HG02571 (cell line): ENCODE measurements at regions not wholly inside any gene's neighbourhood (a gene's known extent, or its start where the extent isn't known, plus 50 kb on each side); places are given as distances from the start of the nearest gene placed in this dataset.

Experiments
- ATAC-seq: cut with Tn5 transposase; IDR thresholded peaks from one replicate; pipeline ENCODE4 v1.9.1; 2021; ENCODE audit warnings: mild to moderate bottlenecking, moderate library complexity; ENCODE audit not compliant: unreplicated experiment

- ATAC-seq, result no peak
Observed at GRCh38 chr12:115763376-115763775, 514.1 kb downstream of the MED13L start.

- no peak for ATAC-seq
Observed at GRCh38 chr12:115762936-115763335, 514.6 kb downstream of the MED13L start.

DNA sequence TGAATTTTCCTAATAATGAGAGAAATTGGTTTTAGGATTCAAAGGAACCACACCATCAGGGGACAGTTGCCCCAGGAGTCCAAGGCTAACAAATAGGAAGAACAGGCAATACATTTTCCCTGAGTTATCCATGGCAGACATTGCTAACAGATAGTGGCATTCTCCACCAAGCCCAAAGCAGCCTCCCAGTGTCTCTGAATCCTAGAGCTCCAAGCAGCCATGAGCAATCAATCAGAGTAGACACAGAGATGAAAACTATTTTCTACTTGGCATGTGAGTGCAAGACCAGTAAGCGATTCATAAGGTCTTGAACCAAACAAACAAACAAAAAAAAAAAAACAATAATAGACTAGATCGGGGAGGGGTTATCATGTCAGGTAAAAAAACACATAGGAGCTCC, 515.7 kb downstream of the MED13L start:
- no peak for ATAC-seq

GRCh38 chr12:115760231-115760630, 517.3 kb downstream of the MED13L start:
- ATAC-seq, result no peak

- ATAC-seq, result no peak
Observed at GRCh38 chr12:115758877-115759620, 518.4 kb downstream of the MED13L start.

GRCh38 chr12:115758183-115758582, 519.3 kb downstream of the MED13L start:
- no peak for ATAC-seq

- no peak for ATAC-seq
Observed at GRCh38 chr12:115756804-115757203, 520.7 kb downstream of the MED13L start.

GRCh38 chr12:115756271-115756670, 521.2 kb downstream of the MED13L start:
- ATAC-seq, result no peak

DNA sequence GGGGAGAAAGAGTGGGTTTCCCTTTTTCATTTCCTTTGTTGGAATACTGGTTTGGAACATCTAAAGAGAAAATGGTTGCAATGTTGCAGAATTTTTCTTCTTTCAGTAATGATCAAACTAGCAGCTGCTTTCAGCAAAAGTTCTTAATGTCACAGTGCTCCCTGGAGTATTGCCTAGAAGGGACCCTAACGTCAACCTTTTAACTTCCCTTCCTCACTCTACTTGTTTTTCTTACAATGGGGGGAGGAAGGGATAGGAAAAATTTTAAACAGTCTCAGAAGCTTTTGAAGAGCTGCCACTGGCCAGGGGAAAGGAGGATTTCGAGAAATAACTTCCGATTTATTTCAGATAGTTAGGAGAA, 521.8 kb downstream of the MED13L start:
- no peak for ATAC-seq

GRCh38 chr12:115755061-115755724, 522.3 kb downstream of the MED13L start:
- no peak for ATAC-seq

DNA sequence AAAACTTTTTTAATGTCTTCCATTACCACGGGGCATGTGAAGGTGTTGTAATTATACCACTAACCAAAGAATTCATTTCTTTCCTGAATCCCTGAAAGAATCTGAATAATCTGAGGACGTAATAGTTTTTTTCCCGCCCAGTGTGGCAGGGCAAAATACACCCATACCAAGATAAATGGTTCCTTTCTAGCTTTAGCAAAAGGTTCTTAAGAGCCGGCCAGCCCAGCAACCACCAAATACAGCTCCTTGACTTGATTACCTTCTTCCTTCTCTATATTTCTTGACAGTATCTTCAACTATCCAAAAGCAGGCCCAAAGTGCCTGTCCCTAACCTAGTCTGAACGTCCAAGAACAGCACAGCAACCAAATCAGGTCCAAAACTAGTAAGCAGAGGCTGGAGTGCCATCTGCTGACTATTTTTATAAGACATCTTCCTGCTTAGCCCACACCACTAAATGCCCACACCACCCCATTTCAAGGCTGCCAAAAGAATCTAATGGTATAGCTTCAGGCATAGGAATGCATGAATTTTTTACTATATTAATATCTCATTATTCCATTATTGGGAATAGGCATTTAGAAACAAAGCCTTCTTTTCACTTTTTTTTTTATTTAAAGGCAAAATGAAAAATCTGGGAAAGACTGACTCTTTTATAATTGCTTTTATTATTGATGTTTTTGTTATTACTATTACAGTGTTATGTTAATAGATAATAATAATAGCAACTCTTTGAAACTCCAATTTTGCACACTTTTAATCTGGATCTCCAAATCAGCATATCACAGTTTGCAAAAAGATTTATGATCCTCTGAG, 524.4 kb downstream of the MED13L start:
- ATAC-seq, result no peak

DNA sequence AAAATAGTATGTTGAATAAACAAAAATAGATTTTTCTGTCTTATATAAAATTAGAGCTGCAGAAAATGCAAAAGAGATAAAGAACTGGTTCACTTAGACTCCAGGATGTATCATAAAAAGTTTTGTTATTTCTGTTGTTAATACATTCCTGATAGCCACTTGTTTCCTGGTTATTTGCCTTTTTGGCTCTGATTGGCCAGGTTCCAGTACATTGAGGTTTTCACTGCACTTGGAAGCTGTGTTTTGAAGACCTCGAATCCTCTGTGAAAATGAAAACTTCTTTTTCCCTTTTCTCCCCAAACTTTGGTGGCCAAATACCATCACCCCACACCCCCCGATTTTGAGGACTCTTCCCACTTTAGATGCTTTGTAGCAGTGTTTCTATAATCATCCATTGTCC, 525.3 kb downstream of the MED13L start:
- ATAC-seq, result no peak

DNA sequence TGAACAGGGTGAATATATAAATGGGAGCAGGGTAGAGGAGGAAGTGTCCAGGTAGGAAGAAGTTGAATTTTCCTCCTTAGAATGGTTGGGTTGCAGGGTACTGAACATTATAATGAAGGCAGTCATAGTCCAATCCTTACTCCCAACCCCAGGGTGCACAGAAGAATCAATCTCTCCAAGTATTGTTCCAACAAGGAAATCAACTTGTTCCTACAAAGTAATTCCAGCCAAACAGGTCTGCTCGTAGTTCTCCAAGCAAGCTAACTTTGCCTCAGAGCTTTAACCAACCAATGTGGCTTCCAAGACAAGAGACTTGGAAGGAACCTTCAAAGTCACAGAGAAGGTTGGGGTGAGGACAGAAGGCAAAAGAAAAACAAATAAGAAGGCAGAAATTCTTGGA, 527.2 kb downstream of the MED13L start:
- ATAC-seq, result no peak

DNA sequence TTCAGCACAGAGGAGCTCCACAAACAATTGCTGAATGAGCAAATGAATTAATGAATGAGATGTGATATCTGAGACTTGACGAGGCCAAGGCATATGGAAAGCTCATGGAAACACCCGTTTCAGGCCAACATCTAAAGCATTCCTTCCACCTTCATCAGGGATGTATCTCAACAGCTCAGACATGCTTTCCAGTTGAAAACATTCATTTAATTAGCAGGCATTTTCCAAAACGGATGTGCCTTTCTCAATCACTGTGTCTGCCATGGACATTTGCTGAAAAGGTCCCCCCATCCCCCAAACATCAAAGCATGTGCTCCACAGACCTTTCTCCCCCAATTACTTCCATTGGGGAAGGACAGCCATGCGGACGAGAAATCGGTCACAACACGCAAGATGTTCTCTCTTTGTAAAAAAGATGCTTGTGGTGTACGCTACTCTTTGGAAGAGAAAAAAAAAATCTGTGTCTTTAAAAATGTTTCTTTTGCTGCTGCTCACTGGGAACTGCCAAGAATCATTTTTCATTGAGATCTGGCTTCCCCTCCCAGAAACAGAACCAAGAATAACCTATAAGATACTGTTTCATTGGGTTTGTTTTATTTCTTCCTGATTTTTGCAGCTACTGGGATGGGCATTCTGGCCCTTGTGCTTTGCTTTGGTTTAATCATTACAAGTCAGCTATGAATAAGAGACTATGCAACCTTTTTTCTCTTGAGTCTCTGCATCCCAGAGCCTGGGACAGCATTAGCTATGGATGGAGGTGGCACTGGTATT, 528.2 kb downstream of the MED13L start:
- no peak for ATAC-seq

GRCh38 chr12:115740586-115741155, 536.8 kb downstream of the MED13L start:
- ATAC-seq, result no peak

- no peak for ATAC-seq
Observed at GRCh38 chr12:115737895-115738294, 539.6 kb downstream of the MED13L start.

- ATAC-seq, result no peak
Observed at GRCh38 chr12:115736360-115736759, 541.1 kb downstream of the MED13L start.

GRCh38 chr12:115730975-115731541, 546.4 kb downstream of the MED13L start:
- no peak for ATAC-seq

GRCh38 chr12:115726691-115727090, 550.8 kb downstream of the MED13L start:
- no peak for ATAC-seq

GRCh38 chr12:115722181-115722580, 555.3 kb downstream of the MED13L start:
- no peak for ATAC-seq
